T-cell (primary cell): ENCODE measurements at regions not wholly inside any gene's neighbourhood (a gene's known extent, or its start where the extent isn't known, plus 50 kb on each side); places are given as distances from the start of the nearest gene placed in this dataset.
"Not testable (repeated sequence)": the region's sequence is repeated elsewhere in the genome, so short reads cannot be mapped to it uniquely, and the experiment has no call there.

Experiments used
- ATAC-seq, 4 experiments: fragments of 200-7000 bp in 3 of 4; fragments of 150-1000 bp in 1 of 4; cut with Tn5 transposase; replicated peaks in 1 of 4; 1 replicate in 3 of 4; 2 replicates in 1 of 4; pipeline ENCODE4 v1.10.0; 2021; ENCODE audit warnings: moderate library complexity in 3 of 4, mild to moderate bottlenecking in 2 of 4, moderate number of reproducible peaks in 1 of 4
- CTCF ChIA-PET, 2 donors: fragments of 300-600 bp; sonication (Branson Sonifier 250); formaldehyde crosslinking; loops; one replicate each; lab custom pipeline; 2022; ENCODE audit warnings: antibody characterized with exemption in 2 of 2; lab: Charles Lee
- POLR2A ChIA-PET, 2 donors: fragments of 300-600 bp; sonication (Branson Sonifier 250); formaldehyde crosslinking; loops; one replicate each; lab custom pipeline; 2022; ENCODE audit warnings: antibody characterized with exemption in 2 of 2; lab: Charles Lee
- DNase-seq, 35 experiments: peaks; one replicate each; pipeline versions ENCODE4 v3.0.0 to v3.0.0-alpha.2; 2013 to 2023
- H3K27ac ChIP-seq: one replicate; pipeline ENCODE4 v1.5.1; 2013; ENCODE audit warnings: low read length
- H3K27me3 ChIP-seq, 2 experiments: replicated peaks in 1 of 2; 1 replicate in 1 of 2; 2 replicates in 1 of 2; pipeline versions ENCODE4 v1.6.1 to v1.7.0; 2013; ENCODE audit warnings: low read length in 1 of 2, mixed read lengths in 1 of 2; ENCODE audit not compliant: control insufficient read depth in 2 of 2, insufficient read depth in 2 of 2; ENCODE audit errors: extremely low read depth in 1 of 2
- H3K36me3 ChIP-seq, 2 donors: 1 replicate in 1 of 2; 2 replicates in 1 of 2; pipeline versions ENCODE4 v1.6.1 to v1.7.0; 2013; ENCODE audit warnings: low read length in 1 of 2; ENCODE audit not compliant: control insufficient read depth in 2 of 2, insufficient read depth in 1 of 2; ENCODE audit errors: extremely low read depth in 1 of 2
- H3K4me1 ChIP-seq, 2 experiments: 1 replicate in 1 of 2; 2 replicates in 1 of 2; pipeline versions ENCODE4 v1.6.1 to v1.7.0; 2013; ENCODE audit warnings: low read length in 2 of 2, mixed read lengths in 1 of 2; ENCODE audit not compliant: insufficient read depth in 2 of 2, control insufficient read depth in 1 of 2; ENCODE audit errors: extremely low read depth in 1 of 2
- H3K4me3 ChIP-seq, 2 donors: 1 replicate in 1 of 2; 2 replicates in 1 of 2; pipeline versions ENCODE4 v1.5.1 to v1.7.0; 2013; ENCODE audit warnings: mild to moderate bottlenecking in 2 of 2, low read length in 1 of 2, moderate library complexity in 1 of 2; ENCODE audit not compliant: control insufficient read depth in 1 of 2; ENCODE audit errors: extremely low read depth in 1 of 2
- H3K9me3 ChIP-seq: 2 replicates; pipeline ENCODE4 v1.7.0; 2013
- H3K27ac Mint-ChIP-seq, 2 donors: one replicate each; pipeline ENCODE4 v1.8.0; 2020 to 2021; ENCODE audit warnings: mild to moderate bottlenecking in 2 of 2, mixed read lengths in 2 of 2
- H3K27me3 Mint-ChIP-seq, 2 donors: one replicate each; pipeline ENCODE4 v1.8.0; 2021 to 2022; ENCODE audit warnings: mixed read lengths in 2 of 2
- H3K36me3 Mint-ChIP-seq: one replicate; pipeline ENCODE4 v1.8.0; 2021; ENCODE audit warnings: mixed read lengths
- H3K4me1 Mint-ChIP-seq, 3 donors: one replicate each; pipeline ENCODE4 v1.8.0; 2020 to 2022; ENCODE audit warnings: mixed read lengths in 3 of 3, mild to moderate bottlenecking in 1 of 3
- H3K4me3 Mint-ChIP-seq, 3 donors: one replicate each; pipeline ENCODE4 v1.8.0; 2020 to 2022; ENCODE audit warnings: mild to moderate bottlenecking in 3 of 3, mixed read lengths in 3 of 3, moderate library complexity in 3 of 3
- H3K9me3 Mint-ChIP-seq, 3 donors: one replicate each; pipeline ENCODE4 v1.8.0; 2020 to 2022; ENCODE audit warnings: mixed read lengths in 3 of 3
- WGBS: methylation state at CpG from one replicate; pipeline ENCODE4 v1.1.5; 2013; ENCODE audit warnings: missing lambda C conversion rate; ENCODE audit not compliant: insufficient coverage; 5-methylcytosine and 5-hydroxymethylcytosine counted together

DNA sequence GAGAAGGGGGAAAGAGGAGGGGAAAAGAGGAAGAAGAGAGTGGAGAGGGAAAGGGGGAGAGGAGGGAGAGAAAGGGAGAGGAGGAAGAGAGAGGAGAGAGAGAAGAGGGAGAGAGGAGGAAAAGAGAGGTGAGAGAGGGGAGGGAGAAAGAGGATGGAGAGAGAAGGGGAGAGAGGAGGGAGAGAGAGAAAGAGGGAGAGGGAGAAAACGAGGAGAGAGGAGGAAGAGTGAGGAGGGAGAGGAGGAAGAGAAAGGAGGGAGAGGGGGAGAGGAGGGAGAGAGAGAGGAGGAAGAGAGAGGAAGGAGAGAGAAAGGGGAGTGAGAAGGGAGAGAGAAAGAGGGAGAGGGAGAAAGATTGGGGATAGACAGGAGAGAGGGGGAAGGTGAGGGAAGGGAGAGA lies 197.6 kb upstream of the FOXK1 start:
- H3K4me3 Mint-ChIP-seq, result no peak overlapping the region
- H3K27me3 Mint-ChIP-seq, result peaks cover 9 to 20% of the 10 kb centered on the region in 2 donors
- 23% methylated on average over 1 of the region's 1 CpG for WGBS
- DNase-seq (no peak), ATAC-seq (no peak)
- no peaks in the 10 kb centered on the region for H3K4me1 Mint-ChIP-seq
- ChIA-PET CTCF (no interaction called here), POLR2A (no interaction called here)
- no peaks in the 10 kb centered on the region for H3K36me3 Mint-ChIP-seq
- Histone ChIP-seq H3K4me1 (no peaks in the 10 kb centered on the region), H3K36me3 (no peaks in the 10 kb centered on the region), H3K27me3 (peaks cover 0 to 11% of the 10 kb centered on the region in 2 experiments), H3K27ac (no peak overlapping the region), H3K4me3 (no peak overlapping the region), H3K9me3 (no peaks in the 10 kb centered on the region)
- H3K27ac Mint-ChIP-seq, result no peak overlapping the region
- peaks cover 9 to 18% (median 11%) of the 10 kb centered on the region in 3 donors for H3K9me3 Mint-ChIP-seq

DNA sequence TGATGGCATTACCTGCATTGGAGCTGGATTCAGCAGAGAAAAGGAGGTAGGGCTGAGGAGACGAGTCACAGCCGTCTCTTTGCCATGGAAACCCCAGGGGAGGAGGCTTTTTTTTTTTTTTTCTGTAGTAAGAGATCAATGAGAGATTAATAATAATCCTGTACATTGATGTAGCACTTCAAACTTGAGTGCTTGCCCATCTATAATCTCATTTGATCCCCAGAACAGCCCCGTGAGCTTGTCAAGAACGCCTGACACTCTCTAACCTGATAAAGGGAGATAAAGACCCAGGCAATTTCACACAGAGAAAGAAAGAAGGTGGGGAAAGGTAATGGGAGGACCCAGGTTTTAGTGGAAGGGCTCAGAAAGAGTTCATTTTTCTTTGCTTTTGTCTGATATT lies 195.2 kb upstream of the FOXK1 start:
- no peaks in the 10 kb centered on the region for H3K4me1 ChIP-seq
- Mint-ChIP-seq H3K27ac (no peak overlapping the region), H3K36me3 (no peaks in the 10 kb centered on the region), H3K4me3 (no peak overlapping the region), H3K9me3 (peaks cover 7 to 8% (median 7%) of the 10 kb centered on the region in 3 donors), H3K4me1 (no peaks in the 10 kb centered on the region), H3K27me3 (peaks cover 9 to 20% of the 10 kb centered on the region in 2 donors)
- no peak for DNase-seq
- peaks cover 0 to 15% of the 10 kb centered on the region in 2 experiments for H3K27me3 ChIP-seq
- no CpG with 5 or more reads among the region's 4 CpGs for WGBS
- H3K9me3 ChIP-seq, result no peaks in the 10 kb centered on the region
- H3K36me3 ChIP-seq, result no peaks in the 10 kb centered on the region
- H3K27ac ChIP-seq, result no peak overlapping the region
- H3K4me3 ChIP-seq, result no peak overlapping the region
- CTCF ChIA-PET, result no interaction called here
- ATAC-seq, result no peak
- POLR2A ChIA-PET, result no interaction called here

DNA sequence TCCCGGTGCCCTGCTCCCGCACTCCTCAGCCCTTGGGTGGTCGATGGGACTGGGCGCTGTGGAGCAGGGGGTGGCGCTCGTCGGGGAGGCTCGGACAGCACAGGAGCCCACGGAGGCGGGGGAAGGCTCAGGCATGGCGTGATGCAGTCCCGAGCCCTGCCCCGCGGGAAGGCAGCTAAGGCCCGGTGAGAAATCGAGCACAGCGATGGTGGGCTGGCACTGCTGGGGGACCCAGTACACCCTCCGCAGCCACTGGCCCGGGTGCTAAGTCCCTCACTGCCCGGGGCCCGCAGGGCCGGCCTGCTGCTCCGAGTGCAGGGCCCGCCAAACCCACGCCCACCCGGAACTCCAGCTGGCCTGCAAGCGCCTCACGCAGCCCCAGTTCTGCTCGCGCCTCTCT lies 185.2 kb upstream of the FOXK1 start:
- H3K36me3 ChIP-seq, DNase-seq, ATAC-seq, POLR2A ChIA-PET, H3K4me3 ChIP-seq, H3K4me3 Mint-ChIP-seq, H3K36me3 Mint-ChIP-seq, CTCF ChIA-PET, H3K4me1 ChIP-seq, H3K27ac Mint-ChIP-seq, H3K9me3 ChIP-seq, H3K27ac ChIP-seq, H3K27me3 ChIP-seq, H3K4me1 Mint-ChIP-seq: not testable (repeated sequence)
- WGBS, result 91% methylated on average over 25 of the region's 30 CpGs
- H3K27me3 Mint-ChIP-seq, result peaks cover 13 to 15% of the 10 kb centered on the region in 2 donors
- H3K9me3 Mint-ChIP-seq, result peaks cover 0 to 14% (median 11%) of the 10 kb centered on the region in 3 donors

DNA sequence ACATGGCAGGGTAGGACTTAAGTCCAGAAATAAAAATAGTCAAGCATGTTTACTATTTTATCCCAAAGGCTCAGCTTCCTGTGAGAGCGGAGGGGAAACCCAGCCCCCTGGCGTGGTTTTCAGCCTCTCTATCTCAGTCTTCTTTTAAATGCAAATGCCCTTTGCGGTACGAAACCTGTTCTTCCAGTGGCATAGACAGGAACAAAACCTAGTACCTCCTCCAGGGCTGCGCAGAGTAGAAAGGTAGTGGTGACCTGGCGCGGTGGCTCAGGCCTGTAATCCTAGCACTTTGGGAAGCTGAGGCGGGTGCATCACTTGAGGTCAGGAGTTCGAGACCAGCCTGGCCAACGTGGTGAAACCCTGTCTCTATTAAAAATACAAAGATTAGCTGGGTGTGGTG lies 181.3 kb upstream of the FOXK1 start:
- POLR2A ChIA-PET, result no interaction called here

DNA sequence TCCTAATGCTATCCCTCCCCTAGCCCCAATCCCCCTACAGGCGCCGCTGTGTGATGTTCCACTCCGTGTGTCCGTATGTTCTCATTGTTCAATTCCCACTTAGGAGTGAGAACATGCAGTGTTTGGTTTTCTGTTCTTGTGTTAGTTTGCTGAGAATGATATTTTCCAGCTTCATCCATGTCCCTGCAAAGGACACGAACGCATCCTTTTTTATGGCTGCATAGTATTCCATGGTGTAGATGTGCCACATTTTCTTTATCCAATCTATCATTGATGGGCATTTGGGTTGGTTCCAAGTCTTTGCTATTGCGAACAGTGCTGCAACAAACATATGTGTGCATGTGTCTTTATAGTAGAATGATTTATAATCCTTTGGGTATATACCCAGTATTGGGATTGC lies 174.2 kb upstream of the FOXK1 start:
- H3K4me3 ChIP-seq, CTCF ChIA-PET, H3K9me3 ChIP-seq, H3K4me3 Mint-ChIP-seq, ATAC-seq, POLR2A ChIA-PET, H3K36me3 Mint-ChIP-seq, H3K27me3 Mint-ChIP-seq, H3K4me1 ChIP-seq, H3K36me3 ChIP-seq, H3K4me1 Mint-ChIP-seq, H3K27ac Mint-ChIP-seq, H3K27ac ChIP-seq, DNase-seq: not testable (repeated sequence)
- WGBS, result no CpG with 5 or more reads among the region's 7 CpGs
- H3K27me3 ChIP-seq, result peaks cover 0 to 10% of the 10 kb centered on the region in 2 experiments
- peaks cover under 1 to 20% (median 7%) of the 10 kb centered on the region in 3 donors for H3K9me3 Mint-ChIP-seq

More for the DNA sequence above, 181.3 kb upstream of the FOXK1 start:
- Mint-ChIP-seq H3K4me3 (no peak overlapping the region), H3K27ac (no peak overlapping the region), H3K36me3 (peaks cover 6% of the 10 kb centered on the region), H3K4me1 (no peaks in the 10 kb centered on the region), H3K27me3 (peaks cover 13 to 14% of the 10 kb centered on the region in 2 donors), H3K9me3 (peaks cover 0 to 7% (median 7%) of the 10 kb centered on the region in 3 donors)
- peaks cover 0 to 6% of the 10 kb centered on the region in 2 experiments for H3K27me3 ChIP-seq
- H3K9me3 ChIP-seq, result no peaks in the 10 kb centered on the region
- ATAC-seq, result no peak
- no peak overlapping the region for H3K27ac ChIP-seq
- WGBS, result 84% methylated on average over 5 of the region's 10 CpGs
- no peak for DNase-seq
- no peaks in the 10 kb centered on the region for H3K4me1 ChIP-seq
- H3K4me3 ChIP-seq, result no peak overlapping the region
- H3K36me3 ChIP-seq, result no peaks in the 10 kb centered on the region
- CTCF ChIA-PET, result no interaction called here

DNA sequence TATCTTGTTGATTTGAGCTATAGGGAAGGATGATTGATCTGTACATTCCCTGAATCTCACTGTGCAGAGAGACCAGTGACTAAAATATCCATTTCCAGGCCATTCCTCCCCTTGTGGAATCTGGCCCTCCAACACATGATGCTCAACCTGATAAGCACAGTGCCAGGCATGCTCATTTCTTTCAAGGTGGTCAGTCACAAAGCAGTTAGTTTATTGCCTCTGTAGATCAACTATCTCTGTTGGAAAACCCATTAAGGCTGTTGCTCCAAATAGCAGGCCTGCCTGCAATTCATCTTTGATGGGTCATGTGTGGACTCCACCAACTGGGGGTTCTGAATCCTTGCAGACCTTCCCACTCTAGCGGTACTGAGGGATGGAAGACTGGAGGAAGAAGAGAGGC lies 168.6 kb upstream of the FOXK1 start:
- H3K27me3 ChIP-seq, result peaks cover 0 to 5% of the 10 kb centered on the region in 2 experiments
- H3K36me3 ChIP-seq, result no peaks in the 10 kb centered on the region
- ChIA-PET POLR2A (no interaction called here), CTCF (no interaction called here)
- WGBS, result no CpG with 5 or more reads among the region's 1 CpG
- no peak overlapping the region for H3K4me3 ChIP-seq
- DNase-seq (no peak), ATAC-seq (no peak)
- H3K36me3 Mint-ChIP-seq, result no peaks in the 10 kb centered on the region
- H3K4me1 ChIP-seq, result no peaks in the 10 kb centered on the region
- no peak overlapping the region for H3K4me3 Mint-ChIP-seq
- peaks cover 3 to 22% (median 9%) of the 10 kb centered on the region in 3 donors for H3K9me3 Mint-ChIP-seq
- H3K27ac Mint-ChIP-seq, result no peak overlapping the region
- peaks cover 11 to 14% of the 10 kb centered on the region in 2 donors for H3K27me3 Mint-ChIP-seq
- H3K27ac ChIP-seq, result no peak overlapping the region
- no peaks in the 10 kb centered on the region for H3K9me3 ChIP-seq
- H3K4me1 Mint-ChIP-seq, result no peaks in the 10 kb centered on the region
